ENCODE measurements at regions not wholly inside any gene's neighbourhood (a gene's known extent, or its start where the extent isn't known, plus 50 kb on each side); places are given as distances from the start of the nearest gene placed in this dataset.

GRCh38 chr1:2920421-2921015 is 100.7 kb upstream of the ACTRT2 start:
- no peaks in the 10 kb centered on the region for H3K4me1 ChIP-seq
- no peak overlapping the region for H3K4me2 ChIP-seq (ENCODE audit: low read length)
- no peaks in the 10 kb centered on the region for H3K27me3 ChIP-seq (ENCODE audit: control insufficient read depth, insufficient read depth, low read length)
- no peak overlapping the region for H2AFZ ChIP-seq
- no peaks in the 10 kb centered on the region for H3K79me2 ChIP-seq
- H3K9me3 ChIP-seq (ENCODE audit: control insufficient read depth, low read length) = no peaks in the 10 kb centered on the region
- no peak overlapping the region for H3K27ac ChIP-seq
- TF ChIP-seq, protein P1, sequence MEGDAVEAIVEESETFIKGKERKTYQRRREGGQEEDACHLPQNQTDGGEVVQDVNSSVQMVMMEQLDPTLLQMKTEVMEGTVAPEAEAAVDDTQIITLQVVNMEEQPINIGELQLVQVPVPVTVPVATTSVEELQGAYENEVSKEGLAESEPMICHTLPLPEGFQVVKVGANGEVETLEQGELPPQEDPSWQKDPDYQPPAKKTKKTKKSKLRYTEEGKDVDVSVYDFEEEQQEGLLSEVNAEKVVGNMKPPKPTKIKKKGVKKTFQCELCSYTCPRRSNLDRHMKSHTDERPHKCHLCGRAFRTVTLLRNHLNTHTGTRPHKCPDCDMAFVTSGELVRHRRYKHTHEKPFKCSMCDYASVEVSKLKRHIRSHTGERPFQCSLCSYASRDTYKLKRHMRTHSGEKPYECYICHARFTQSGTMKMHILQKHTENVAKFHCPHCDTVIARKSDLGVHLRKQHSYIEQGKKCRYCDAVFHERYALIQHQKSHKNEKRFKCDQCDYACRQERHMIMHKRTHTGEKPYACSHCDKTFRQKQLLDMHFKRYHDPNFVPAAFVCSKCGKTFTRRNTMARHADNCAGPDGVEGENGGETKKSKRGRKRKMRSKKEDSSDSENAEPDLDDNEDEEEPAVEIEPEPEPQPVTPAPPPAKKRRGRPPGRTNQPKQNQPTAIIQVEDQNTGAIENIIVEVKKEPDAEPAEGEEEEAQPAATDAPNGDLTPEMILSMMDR (IDR thresholded peaks at IDR 0.05) = no peak
- H3K4me3 ChIP-seq (ENCODE audit: low read depth, low read length) = no peak overlapping the region
- H3K9ac ChIP-seq = no peak overlapping the region
- no peaks in the 10 kb centered on the region for H3K36me3 ChIP-seq (ENCODE audit: control insufficient read depth, insufficient read depth, low read length)

DNA sequence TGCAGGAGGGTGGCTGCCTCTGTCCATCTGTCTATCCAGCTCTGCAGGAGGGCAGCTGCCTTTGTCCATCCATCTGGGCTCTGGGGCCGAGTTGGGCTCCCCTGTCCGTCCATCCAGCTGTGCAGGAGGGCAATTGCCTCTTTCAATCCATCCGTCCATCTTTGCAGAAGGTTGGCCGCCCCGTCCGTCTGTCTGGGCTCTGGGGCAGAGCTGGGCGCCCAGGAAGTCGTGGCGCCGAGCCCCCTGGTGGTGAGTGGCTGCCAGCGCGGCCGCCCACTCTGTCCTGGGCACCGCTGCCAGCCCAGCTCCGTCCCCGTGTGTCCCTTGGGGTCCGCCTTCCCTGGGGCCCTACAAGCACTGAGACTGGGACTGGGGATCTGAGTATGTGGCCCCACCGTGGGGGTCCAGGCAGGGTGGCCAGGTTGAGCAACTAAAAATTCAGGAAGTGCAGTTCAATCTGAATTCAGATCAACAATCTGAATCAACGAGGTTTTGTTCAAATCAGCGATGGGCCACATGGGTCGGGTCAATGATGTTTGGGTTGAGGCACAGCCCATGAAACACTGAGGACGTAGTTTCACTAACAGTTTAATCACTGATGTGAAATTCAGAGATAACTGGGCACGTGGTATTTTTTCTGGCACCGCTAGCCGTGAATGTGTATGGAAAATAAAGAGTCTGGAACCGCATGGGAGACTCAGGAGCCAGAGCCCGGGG is 99.1 kb upstream of the ACTRT2 start:
- no peak overlapping the region for H3K4me3 ChIP-seq (ENCODE audit: low read depth, low read length)

GRCh38 chr1:2923351-2923750 is 97.9 kb upstream of the ACTRT2 start:
- TF ChIP-seq, protein P1 (IDR thresholded peaks at IDR 0.05) = no peak
- no peaks in the 10 kb centered on the region for H3K9me3 ChIP-seq (ENCODE audit: control insufficient read depth, low read length)
- H3K4me1 ChIP-seq = no peaks in the 10 kb centered on the region
- no peak overlapping the region for H2AFZ ChIP-seq
- H3K4me2 ChIP-seq (ENCODE audit: low read length) = no peak overlapping the region
- H3K9ac ChIP-seq = no peak overlapping the region
- H3K27ac ChIP-seq = no peak overlapping the region
- no peaks in the 10 kb centered on the region for H3K36me3 ChIP-seq (ENCODE audit: control insufficient read depth, insufficient read depth, low read length)
- H3K79me2 ChIP-seq = no peaks in the 10 kb centered on the region
- H3K27me3 ChIP-seq (ENCODE audit: control insufficient read depth, insufficient read depth, low read length) = no peaks in the 10 kb centered on the region
- no peak overlapping the region for H3K4me3 ChIP-seq (ENCODE audit: low read depth, low read length)

More for the DNA sequence above, 99.1 kb upstream of the ACTRT2 start:
- H3K4me1 ChIP-seq = no peaks in the 10 kb centered on the region
- no peak overlapping the region for H3K27ac ChIP-seq
- H3K27me3 ChIP-seq (ENCODE audit: control insufficient read depth, insufficient read depth, low read length) = no peaks in the 10 kb centered on the region
- TF ChIP-seq, protein P1 (IDR thresholded peaks at IDR 0.05) = peak; percentile 55
- H3K4me2 ChIP-seq (ENCODE audit: low read length) = no peak overlapping the region
- H2AFZ ChIP-seq = no peak overlapping the region
- H3K36me3 ChIP-seq (ENCODE audit: control insufficient read depth, insufficient read depth, low read length) = no peaks in the 10 kb centered on the region
- H3K9ac ChIP-seq = no peak overlapping the region
- H3K79me2 ChIP-seq = no peaks in the 10 kb centered on the region
- H3K9me3 ChIP-seq (ENCODE audit: control insufficient read depth, low read length) = no peaks in the 10 kb centered on the region

GRCh38 chr1:2925291-2925690 is 96.0 kb upstream of the ACTRT2 start:
- H3K79me2 ChIP-seq = no peaks in the 10 kb centered on the region
- no peaks in the 10 kb centered on the region for H3K27me3 ChIP-seq (ENCODE audit: control insufficient read depth, insufficient read depth, low read length)
- no peak overlapping the region for H3K27ac ChIP-seq
- no peak overlapping the region for H2AFZ ChIP-seq
- no peaks in the 10 kb centered on the region for H3K4me1 ChIP-seq
- no peaks in the 10 kb centered on the region for H3K36me3 ChIP-seq (ENCODE audit: control insufficient read depth, insufficient read depth, low read length)
- no peak overlapping the region for H3K4me2 ChIP-seq (ENCODE audit: low read length)
- no peak overlapping the region for H3K9ac ChIP-seq
- TF ChIP-seq, protein P1 (IDR thresholded peaks at IDR 0.05) = no peak
- no peak overlapping the region for H3K4me3 ChIP-seq (ENCODE audit: low read depth, low read length)
- H3K9me3 ChIP-seq (ENCODE audit: control insufficient read depth, low read length) = no peaks in the 10 kb centered on the region

DNA sequence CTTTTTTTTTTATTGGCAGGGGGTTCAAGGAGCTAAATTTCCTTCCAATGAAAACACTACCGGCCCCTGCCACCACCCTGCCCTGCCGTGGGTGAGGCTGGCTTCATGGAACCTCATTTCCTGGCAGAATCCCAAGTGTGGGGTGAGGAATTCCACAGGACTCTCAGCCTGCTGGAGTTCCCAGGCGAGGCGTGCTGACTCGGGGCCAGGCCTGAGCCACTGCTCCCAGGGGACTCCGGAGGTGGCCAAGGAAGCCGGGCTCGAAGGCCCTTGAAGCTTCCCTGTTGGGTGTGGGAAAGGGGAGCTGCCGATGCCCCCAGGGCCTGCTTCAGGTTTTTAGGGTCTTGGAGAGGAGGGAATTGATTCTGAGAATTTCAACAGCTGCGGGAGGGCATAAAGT is 95.3 kb upstream of the ACTRT2 start:
- Histone ChIP-seq H3K4me3 (ENCODE audit: low read depth, low read length) (no peak overlapping the region), H3K9me3 (ENCODE audit: control insufficient read depth, low read length) (no peaks in the 10 kb centered on the region), H3K27me3 (ENCODE audit: control insufficient read depth, insufficient read depth, low read length) (no peaks in the 10 kb centered on the region), H3K4me1 (no peaks in the 10 kb centered on the region), H3K4me2 (ENCODE audit: low read length) (no peak overlapping the region), H3K79me2 (no peaks in the 10 kb centered on the region), H2AFZ (no peak overlapping the region), H3K36me3 (ENCODE audit: control insufficient read depth, insufficient read depth, low read length) (no peaks in the 10 kb centered on the region), H3K9ac (no peak overlapping the region), H3K27ac (no peak overlapping the region)
- TF ChIP-seq, protein P1 (IDR thresholded peaks at IDR 0.05) = no peak
